D721Med (cell line): ENCODE measurements at regions not wholly inside any gene's neighbourhood (a gene's known extent, or its start where the extent isn't known, plus 50 kb on each side); places are given as distances from the start of the nearest gene placed in this dataset.

Experiments used
- DNase-seq: peaks from one replicate; pipeline ENCODE4 v3.0.0; 2011; ENCODE audit warnings: low spot score; ENCODE audit not compliant: insufficient read length
- FAIRE-seq: peaks from 2 replicates; lab custom pipeline; 2011; peaks lifted over from hg19 to GRCh38; lab: Jason Lieb, UNC
- CTCF ChIP-seq: IDR thresholded peaks from 2 replicates; pipeline ENCODE4 v1.5.1; 2012; ENCODE audit warnings: mild to moderate bottlenecking, control low read depth; ENCODE audit not compliant: insufficient read depth; ENCODE audit errors: missing control alignments

- FAIRE-seq = no peak
- no peak for DNase-seq
- no peak for TF ChIP-seq CTCF
These were observed 607.2 kb upstream of the RGS18 start for GRCh38 chr1:191551019-191551418.

DNA sequence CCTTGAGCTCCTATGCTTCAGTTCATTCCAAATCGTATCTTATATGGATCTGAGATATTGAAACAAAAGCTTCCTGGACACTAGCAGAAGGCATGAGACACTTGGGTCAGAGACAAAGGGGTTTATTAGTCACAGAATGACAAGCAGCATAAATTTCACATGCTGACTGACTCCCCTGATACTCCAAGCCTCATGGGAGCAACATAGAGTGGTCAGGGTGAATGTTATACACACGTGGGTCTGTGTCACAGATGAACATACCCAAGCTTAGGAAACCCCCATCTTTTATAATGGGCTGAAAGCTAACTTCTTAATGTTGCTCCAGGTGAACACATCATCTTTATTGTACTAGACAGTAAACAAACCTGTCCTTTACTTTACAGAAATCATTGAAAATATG is 599.9 kb upstream of the RGS18 start:
- FAIRE-seq = peak; percentile 25
- no peak for DNase-seq
- no peak for TF ChIP-seq CTCF

DNA sequence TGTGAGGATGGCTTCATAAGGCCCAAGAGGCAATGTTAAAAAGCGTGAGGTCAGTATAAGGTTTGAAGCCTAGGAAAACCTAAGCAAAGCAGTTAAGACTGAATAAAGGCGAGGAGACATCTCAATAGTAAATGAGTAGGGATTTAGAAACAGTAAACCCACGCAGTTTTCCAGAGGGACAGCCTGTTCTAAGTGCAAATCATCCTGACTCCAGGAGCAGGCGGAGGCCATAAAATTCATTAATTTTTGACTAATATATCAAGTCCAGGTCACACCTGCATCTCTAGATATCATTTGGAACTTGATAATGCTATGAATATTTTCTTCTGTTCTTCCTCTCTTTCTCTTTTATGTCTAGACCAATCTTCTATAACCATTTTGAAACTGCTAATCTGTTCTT is 597.0 kb upstream of the RGS18 start:
- DNase-seq (no peak), FAIRE-seq (no peak)
- TF ChIP-seq CTCF = no peak

DNA sequence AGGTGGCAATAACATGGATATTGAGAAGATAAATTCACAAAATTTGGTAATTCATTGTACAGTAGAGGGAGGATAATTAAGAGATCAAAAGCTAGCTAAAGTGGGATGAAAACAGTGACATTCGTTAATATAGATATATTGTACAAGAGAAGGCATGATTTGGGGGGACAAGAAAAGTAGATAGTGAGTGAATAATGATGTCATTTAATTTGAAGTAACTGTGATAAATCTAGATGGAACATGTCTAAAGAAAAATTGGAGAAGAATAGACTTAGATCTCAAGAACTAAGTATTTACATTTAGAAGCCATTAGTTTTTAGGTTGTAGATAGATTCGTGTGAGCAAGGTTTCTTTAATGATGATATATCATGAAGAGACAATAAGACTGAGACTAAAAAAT is 594.0 kb upstream of the RGS18 start:
- no peak for FAIRE-seq

DNA sequence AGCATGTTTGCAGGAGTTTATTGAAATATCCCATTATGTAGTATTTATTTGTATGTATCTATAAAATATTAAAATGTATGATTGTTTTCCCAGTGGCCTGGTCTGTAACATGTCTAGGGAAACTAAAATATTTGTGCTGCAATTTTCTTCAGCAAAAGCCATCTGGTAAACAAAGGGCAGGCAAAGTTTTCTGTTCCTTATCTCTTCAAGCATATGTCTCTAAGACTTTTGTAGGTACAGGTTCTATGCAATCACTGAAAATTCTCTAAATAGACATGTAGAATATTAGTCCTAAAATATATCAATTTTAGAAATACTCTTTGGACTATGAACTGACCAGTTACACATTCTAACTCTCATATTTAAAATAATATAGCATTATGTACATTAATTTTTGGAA is 585.8 kb upstream of the RGS18 start:
- DNase-seq (no peak), FAIRE-seq (peak; percentile 67)
- no peak for TF ChIP-seq CTCF

More for the DNA sequence above, 594.0 kb upstream of the RGS18 start:
- no peak for DNase-seq
- no peak for TF ChIP-seq CTCF

GRCh38 chr1:191575180-191575579 is 583.1 kb upstream of the RGS18 start:
- no peak for DNase-seq
- no peak for FAIRE-seq
- no peak for TF ChIP-seq CTCF

DNA sequence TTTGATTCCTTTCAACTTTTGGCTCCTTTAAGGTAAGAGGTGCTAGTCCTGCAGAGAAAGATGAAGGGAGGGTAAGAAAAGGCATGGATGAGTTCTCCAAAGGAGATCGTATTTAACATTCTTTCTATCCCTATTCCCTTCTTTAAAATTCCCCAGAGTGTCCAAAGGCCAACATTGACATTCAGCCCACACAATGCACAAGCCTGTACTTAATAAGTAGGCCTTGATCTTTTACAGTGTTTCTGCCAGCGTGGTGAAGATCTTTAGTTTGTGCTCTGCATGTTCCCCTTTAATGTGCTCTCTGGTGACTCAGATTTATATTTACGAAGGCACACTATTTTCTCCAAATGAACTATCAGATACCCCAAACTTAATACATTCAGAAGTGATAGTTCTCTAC is 582.5 kb upstream of the RGS18 start:
- no peak for TF ChIP-seq CTCF
- no peak for DNase-seq
- peak; percentile 46 for FAIRE-seq
